T-helper 1 cell treated with Interleukin-12 subunit alpha and Interleukin-12 subunit beta and Interleukin-4 antibody, amounts not matched to agents 30 ng/mL and 1 ng/mL, for 36 hours (primary cell): ENCODE measurements at regions not wholly inside any gene's neighbourhood (a gene's known extent, or its start where the extent isn't known, plus 50 kb on each side); places are given as distances from the start of the nearest gene placed in this dataset.

ENCODE experiments used
- intact Hi-C: fragments of 100-400 bp; cut with micrococcal nuclease; formaldehyde crosslinking; loops from one replicate; pipeline ENCODE4 v1.15.1; 2024

DNA sequence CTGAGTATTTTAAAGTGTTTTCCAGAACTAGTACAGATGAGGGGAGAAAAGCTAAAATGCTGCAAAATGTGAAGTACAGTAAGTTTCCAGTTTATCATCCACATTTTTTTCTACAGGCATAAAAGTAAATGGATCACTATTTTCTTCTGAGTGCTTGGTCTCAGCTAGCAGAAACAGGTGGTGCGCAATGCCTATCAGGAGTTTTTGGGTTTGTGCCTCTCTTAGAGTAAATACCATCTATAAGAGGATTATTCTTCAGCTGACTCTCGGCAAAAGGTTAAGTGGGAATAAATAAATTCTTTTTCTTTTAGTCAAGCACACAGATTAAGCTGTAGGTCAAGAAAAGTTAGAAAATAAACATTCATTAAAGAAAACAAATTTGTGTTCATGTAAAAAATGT, 1027.7 kb downstream of the PLOD2 start:
- intact Hi-C loops = no loop called here

DNA sequence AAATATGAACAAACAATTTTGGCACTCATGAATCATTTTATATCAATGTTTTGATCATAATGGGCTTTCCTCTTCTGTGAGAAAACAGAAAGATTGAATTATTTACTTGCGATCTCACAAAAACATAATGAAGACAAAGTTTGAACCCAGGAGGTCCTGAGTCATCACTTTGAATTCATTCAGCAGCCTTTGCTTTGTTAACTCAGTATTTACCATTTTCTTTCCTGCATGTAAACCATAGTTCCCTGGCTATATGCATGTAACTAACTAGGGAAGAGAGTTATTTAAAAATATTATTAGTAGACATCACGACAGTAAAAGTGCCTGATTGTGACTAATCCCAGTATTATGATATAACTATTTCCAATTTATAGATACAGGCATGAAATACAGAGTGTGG, 1026.2 kb downstream of the PLOD2 start:
- intact Hi-C loops = no loop called here

DNA sequence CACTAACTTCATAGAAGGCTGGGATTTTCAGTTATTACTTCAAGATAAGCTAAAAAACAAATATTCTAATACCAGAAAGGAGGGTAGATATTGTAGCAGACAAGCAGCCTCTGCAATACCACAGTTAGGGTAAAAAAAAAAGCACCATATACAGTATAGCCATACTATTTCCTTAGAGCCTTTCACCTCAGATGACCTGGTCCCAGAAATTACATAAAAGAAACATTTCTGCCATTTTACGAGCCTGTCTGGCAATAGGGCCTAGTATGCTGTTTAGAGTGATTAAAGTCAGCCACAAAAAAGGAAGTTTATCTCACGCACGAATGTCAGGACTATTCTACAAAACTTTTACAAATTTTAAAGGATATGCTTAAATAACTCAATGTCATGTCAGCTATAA, 1016.6 kb downstream of the PLOD2 start:
- intact Hi-C loops = no loop called here

DNA sequence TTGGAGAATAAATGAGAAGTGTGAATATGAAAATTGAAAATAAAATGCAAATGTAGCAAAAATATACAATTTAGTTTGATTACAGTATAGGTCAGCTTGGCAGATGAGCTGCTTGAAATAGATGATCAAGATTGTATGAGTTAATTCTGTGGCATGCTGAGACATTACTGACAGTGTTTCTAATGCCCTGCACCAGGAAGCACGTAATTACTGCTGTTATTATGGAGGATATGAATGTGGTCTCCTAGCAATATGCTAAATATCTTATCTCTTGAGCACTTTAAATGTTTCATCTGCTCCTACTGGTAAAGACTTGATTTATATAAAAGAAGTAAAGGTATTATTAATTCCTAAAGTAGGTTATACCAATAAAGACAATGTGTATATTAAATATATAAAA, 1015.5 kb downstream of the PLOD2 start:
- intact Hi-C loops = no loop called here

DNA sequence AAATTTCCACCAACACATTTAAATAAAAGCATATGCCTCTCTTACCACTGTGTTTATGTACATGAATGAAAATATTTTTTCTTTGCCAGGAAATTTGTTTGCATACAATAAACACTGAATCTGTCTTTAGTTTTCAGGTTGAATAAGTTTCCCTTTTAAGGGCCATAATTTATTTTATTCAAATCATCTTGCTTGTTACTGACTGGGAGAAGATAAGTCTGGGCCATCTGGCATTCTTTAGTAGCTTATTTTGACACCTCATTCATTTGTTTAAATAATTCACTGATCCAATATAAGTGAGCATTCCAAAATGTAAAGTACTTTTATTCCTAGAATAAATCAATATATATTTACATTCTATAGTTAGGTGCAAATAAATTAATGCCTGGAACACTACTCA, 1001.3 kb downstream of the PLOD2 start:
- intact Hi-C loops = no loop called here

DNA sequence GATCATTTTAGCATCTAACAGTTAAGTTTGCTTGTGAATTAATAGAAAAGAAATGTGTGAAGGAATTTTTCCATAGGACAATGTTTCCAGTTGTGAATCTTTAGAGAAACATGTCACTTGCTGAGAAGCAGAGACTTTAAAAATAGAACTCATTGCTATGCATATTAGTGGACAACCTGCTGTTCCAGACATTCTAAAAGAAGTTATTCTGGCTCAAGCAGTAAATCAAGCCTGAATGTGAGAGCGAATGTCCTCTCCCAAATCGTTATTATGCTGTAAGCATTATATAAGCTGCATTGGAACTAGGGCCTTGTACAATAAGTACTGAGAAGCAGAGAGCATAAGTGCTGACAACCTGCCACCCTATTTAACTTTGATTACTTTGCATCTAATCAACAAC, 990.9 kb downstream of the PLOD2 start:
- intact Hi-C loops = no loop called here

DNA sequence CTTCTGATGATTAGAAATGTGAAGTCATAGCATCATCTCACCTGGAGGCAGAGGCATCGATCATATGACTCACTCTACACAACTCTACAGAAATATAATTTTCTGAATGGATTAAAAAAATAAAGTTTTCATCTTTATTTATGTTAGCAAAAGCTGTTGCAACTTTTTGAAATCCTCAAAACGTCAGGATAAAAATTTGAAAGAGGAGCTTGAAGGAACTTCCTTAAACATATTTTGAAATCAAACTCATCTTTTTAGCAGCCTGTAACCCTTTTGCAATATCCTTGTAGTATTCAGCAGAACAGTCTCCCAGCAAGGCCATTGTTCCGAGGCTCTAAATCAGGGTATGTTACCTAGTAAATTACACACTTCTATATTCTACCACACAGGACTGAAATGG, 985.4 kb downstream of the PLOD2 start:
- intact Hi-C loops = no loop called here

DNA sequence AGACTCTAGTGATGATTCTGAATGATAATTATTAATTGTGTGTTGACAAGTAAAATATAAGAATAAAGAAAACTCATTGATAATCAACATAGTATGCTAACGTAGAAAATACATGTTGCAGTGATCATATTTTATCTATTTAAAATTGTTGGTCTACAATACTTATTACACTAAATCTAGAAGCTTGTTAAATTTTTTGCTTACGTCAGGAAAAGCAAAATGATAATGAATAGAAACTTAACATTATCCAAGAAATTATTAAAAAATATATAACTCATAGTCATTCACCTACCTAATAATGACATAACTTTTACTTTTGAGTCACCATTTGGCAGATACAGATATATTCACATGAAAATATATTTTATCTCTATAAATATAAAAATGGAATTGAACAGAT, 984.1 kb downstream of the PLOD2 start:
- intact Hi-C loops = no loop called here

DNA sequence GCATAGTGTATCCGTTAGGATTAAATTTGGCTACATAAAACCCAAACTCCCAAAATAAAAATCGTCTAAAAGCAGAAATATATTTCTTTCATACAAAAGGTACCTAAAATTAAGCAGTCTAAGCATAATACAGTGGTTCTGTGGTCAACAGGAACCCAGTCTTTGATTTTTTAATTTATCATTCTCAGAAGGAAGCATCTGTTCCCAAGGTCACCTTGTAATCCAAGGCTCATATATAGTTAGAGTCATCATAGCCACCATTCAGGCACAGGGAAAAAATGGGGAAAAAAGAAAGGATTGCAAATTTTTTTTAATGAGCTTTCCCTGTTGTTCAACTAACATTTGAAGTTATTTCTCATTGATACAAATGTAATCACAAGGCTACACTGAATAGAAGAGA, 983.2 kb downstream of the PLOD2 start:
- intact Hi-C loops = no loop called here

DNA sequence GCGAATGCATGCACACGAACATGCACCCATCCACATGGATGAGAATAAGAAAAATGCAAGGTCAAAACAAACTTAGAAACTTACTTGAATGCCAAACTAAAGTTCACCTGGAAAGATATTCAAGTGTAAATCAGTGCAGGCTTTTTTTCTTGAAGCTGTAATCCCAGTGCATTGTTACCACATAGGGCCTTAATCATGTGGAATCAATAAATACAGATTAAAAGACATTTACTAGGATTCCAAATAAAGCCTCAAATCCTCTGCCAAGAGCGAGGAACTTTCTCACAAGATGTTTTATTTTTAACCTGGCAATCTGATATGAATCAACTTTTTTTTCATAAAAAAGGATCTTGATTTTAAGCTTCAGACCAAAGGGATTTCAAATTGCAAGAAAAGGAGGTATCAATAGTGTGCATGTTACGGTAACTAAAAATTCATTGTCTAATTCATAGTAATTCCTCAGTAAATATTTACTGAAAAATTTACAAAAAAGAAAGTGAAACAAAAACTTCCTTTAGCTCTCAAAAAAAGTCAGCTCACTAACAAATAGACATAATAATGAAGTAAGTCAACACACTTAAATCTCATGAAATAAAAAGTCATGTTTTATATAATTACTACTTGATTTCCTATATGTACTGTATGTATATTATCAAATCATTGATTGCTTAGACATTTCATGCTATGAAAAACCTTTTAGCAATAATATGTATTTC, 978.6 kb downstream of the PLOD2 start:
- intact Hi-C loops = no loop called here

DNA sequence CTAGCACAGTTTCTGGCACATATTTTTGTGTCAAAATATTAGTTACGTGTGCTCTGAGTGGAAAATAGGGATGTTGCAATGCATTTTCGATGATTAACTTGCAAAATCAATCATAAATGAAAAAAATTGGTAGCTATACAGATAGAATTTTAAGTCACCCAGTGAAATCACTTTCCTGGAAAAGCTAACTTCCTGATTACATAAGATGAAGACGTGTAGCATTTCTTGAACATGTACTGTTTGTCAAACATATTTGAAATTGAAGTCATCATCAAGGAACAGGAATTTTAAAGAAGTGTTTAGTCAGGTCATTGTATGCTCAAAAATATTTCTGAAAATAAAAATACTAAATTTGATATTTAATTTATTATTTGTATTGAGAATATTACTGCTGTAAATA, 977.7 kb downstream of the PLOD2 start:
- intact Hi-C loops = no loop called here

DNA sequence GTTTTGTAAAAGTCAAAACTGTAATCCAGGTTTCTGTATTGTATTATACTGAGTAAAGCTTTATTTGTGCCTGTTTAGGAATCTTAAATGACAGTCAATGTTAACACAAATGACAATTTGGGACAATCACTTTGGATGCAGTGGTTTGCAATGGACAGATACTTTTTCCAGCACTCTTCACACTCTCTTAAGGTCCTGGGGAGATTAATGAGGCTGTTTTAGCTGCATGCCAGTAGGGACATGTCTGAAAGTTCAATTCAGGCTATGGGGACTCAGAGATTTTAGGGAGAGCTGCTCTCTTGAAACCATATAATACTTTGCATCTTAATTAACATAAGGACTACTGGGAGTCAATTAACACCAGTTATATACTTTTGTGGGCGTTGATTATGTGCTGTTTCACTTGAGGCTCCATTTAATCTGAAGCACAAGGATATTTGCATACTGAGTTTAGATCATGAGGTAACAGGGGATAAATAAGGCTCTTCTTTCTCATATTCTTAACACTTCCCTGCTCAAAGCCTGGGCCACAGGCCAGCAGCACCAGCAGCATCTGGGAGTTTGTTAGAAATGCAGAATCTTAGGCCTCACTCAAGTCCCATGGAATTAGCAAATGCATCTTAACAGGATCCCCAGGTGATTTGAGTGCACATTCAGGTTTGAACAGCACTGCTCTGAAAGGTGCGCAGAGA, 972.8 kb downstream of the PLOD2 start:
- intact Hi-C loops = no loop called here

DNA sequence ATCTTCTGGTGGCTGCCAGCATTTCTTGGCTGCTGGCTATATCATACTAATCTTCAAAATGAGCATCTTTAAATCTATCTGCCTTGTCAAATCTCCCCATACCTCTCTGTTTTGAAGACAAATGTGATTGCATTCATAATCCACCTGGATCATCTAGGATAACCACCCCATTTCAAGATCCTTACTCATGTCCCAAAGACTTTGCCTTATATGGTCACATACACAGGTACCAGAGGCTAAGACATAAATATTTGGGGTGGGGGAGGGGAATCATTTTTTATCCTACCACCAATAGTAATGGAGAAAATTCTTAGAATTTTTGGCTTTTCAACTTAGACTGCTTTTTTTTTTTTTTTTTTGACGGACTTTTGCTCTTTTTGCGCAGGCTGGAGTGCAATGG, 970.8 kb downstream of the PLOD2 start:
- intact Hi-C loops = no loop called here

DNA sequence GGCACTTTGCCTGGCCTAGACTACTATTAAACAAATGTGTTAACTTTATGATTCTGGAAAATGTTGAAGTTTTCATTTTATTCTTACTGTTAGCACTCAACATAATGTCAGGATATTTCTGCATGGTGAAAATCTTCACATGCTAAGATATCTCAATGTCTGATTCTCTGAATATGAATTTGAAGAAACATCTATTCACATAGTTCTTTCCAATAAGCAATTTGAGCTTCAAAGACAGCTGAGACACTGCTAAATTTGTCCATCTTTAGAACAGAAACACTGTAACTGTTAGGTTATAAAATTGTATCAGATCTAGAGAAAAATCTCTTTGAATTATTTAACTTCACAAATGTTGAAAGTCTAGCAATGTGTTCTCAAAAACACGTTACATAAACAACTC, 970.2 kb downstream of the PLOD2 start:
- intact Hi-C loops = no loop called here

DNA sequence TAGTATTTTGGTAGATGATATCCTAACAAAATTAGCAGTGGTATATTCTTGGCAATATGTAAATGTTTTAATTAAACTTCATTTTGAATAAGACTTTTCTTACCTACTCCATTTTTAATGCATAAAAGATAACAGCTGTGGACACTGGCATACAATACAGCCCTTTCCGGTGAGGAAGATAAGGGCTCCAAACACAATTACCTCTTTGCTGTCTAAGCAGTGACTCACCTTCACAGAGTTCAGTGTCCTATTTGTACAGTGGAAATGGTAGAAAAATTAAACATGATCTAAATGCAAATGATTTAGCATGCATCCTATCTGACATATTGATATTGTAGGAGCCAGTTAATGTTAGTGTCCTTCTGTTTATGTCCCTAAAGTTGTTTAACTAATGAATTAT, 969.4 kb downstream of the PLOD2 start:
- intact Hi-C loops = no loop called here

DNA sequence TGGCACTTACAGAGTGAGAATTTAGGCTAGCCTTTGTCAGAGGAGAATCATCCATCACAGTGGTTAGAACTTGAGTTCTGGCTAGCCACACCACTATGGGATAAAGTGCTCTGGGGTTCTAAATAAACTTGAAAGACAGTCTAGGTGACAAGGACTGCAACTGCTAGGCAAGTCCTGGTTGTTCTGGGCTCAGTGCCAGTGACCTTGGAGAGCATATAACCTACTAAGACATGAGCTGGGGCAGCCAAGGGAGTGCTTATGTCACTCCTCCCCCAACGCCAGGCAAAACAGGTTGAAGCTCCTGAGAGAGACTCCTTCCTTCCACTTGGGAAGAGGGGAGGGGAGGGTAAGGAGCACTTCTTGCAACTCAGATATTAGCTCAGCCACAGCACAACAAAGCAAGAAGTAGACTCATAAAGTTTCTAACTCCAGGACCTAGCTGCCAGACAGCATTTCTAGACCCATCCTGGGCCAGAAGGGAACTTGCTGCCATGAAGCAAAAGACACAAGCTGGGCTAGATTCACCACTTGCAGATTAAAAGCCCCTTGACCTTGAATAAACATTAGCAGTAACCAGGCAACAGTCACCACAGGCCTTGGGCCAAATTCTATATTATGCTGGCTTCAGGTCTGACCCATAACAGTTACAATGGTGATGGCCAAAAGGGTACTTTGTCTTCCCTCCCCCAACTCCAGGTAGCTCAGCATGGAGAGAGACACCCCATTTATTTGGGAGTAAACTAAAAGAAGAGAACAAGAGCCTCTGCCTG, 963.7 kb downstream of the PLOD2 start:
- intact Hi-C loops = no loop called here

DNA sequence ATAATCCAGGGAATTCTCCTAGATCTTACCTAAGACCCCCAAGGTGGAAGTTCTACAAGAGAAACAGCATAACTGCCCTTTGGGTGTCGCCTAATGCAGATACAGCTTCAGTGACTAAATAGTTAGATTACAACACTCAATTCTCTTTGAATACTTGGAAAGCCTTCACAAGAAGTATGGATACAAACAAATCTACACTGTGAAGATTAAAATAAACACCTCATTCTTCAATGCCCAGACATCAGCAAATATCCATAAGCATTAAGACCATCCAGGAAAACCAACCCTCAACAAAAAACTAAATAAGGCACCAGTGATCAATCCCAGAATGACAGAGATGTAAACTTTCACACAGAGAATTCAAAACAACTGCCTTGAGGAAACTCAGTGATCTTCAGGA, 963.2 kb downstream of the PLOD2 start:
- intact Hi-C loops = no loop called here

DNA sequence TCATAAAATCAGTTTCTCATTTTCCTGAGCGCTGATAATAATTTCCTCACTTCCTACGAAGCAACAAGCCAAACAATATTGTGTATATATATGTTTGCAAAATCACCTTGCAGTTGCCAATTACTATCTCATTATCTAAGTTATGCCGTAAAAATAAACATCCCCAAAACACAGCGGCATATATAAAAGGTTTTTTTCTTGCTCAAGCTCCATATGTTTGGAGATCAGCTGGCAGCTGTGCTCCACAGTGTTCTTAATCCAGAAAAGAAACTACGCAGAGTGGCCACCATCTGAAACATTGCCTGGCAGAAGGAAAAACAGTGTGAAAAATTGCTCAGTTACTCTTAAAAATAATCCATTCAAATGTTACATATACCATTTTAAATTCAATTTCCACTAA, 951.4 kb downstream of the PLOD2 start:
- intact Hi-C loops = no loop called here

DNA sequence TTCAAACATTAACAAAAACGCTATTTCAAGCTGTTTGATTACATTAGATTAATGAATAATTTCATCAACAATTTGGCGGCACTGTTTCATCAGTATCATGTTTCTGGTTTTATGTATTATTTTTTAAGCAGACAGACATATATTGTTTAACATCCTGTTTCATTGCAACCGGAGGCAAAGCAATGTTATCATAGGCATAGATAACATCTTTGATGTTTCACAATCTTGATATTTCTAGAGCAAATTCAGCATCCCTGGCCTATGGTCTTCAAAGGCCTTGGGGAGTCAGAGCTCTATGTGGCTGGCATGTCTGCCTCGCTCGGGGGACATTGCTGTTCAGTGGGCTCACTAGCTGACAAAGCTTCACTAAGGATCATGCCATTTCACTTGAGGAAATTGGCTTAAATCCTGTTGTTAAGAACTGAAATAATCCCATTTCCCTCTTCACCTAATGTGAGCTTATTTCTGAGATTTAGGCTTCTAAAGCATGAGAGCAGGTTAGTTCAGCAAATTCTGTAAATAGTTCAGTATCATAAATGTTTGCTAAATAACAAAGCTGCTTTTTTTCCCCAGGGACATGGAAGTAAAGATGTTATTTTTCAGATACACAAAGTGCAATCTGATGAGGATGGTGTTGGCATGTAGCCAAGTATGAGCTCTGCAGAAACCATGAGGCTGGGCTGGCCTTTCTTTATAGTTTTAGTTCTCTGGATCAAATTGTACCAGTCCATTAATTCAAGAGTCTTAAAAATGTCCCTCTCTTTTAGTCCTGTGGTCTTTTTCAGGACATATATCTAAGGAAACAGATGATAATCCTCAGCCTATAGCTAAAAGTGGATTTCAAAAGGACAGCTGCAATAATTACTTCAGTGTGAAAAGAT, 941.4 kb downstream of the PLOD2 start:
- intact Hi-C loops = no loop called here

DNA sequence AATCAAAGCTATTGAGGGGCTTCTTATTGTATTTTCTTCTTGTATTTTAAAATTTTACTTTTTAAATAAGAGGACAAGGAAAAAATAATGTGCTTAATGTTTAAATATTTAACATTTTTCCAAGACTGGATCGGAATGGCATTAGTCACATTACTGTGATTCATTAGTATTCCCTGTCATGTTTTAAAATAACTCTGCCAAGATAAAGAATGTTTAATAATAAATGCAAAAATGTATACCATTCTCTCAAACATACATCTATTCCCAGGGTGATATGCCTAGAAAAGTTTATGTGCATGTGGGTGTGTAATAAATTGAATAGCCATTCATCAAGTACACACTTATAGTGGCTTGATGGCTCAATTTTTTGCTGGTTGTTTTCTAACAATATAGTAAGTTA, 936.1 kb downstream of the PLOD2 start:
- intact Hi-C loops = no loop called here

DNA sequence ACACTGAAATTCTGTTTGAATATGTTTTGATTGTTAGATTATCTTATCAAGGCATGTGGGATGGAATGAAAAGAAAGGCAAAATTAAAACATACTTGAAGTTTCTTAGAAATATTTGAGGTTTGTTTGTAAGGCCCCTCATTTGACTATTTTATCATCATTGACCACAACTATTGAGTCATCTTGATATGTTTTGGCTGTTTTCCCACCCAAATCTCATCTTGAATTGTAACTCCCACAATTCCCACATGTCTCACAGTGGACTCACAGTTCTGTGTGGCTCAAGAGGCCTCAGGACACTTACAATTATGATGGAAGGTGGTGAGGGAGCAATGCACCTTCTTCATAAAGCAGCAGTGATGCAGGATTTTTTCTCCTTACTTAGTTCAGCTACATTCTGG, 917.1 kb downstream of the PLOD2 start:
- intact Hi-C loops = no loop called here

DNA sequence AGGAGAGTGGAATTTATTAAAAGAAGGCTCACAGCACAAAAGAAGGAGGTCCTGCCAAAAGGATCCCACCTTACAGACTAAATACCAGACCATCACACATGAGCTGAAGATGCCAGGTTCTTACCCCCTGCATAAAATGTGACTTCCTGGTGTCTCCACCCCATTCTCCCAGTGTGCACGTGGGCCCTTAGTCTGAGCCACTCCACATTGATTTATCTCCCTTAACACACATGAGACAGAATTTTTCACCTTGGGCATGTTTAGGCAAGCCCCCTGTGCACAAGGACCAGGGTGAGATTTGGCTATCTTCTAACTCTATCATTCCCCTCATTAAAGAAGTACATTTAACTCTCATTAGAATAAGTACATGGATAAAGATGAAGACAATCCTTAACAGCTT, 916.7 kb downstream of the PLOD2 start:
- intact Hi-C loops = no loop called here
